ENCODE measurements at regions not wholly inside any gene's neighbourhood (a gene's known extent, or its start where the extent isn't known, plus 50 kb on each side); places are given as distances from the start of the nearest gene placed in this dataset.
A peak's percentile ranks its signal among the peaks of the same experiment; 100 is the strongest.

GRCh38 chr5:60185231-60186099 is 291.9 kb upstream of the PDE4D start:
- WGBS (ENCODE audit: insufficient coverage) = no CpG with 5 or more reads among the region's 8 CpGs
- DNase-seq = peak; percentile 59

DNA sequence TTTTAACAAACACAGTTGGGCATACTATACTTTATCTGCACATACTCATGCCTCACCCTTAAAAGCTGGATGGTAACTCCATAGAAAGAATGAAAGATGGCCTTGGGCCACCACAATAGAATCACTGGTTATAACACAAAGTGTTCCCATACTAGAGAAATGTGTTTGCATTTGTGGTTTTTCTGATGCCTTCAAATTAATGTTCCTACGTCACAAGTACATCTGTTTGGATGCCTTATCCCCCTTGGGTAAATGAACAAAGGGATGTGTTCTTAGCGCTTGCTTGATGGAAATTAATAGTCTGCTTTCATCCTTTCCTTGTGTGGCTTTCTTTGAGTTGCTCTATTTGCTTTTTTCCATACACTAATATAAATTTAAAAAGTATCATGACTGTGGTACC is 291.1 kb upstream of the PDE4D start:
- WGBS (ENCODE audit: insufficient coverage) = no CpG with 5 or more reads among the region's 2 CpGs
- Histone ChIP-seq H3K27me3 (ENCODE audit: control insufficient read depth, insufficient read depth, low read length) (no peaks in the 10 kb centered on the region), H3K4me1 (ENCODE audit: control insufficient read depth, insufficient read depth, low read length) (no peaks in the 10 kb centered on the region), H3K27ac (ENCODE audit: low read length) (no peak overlapping the region), H3K36me3 (ENCODE audit: control insufficient read depth, insufficient read depth, low read length) (no peaks in the 10 kb centered on the region), H3K9me3 (replicated peaks; ENCODE audit: control insufficient read depth, low read depth, low read length) (no peaks in the 10 kb centered on the region), H3K4me3 (ENCODE audit: low read length) (no peak overlapping the region)
- DNase-seq = peak; percentile 75

More at GRCh38 chr5:60185231-60186099, 291.9 kb upstream of the PDE4D start:
- Histone ChIP-seq H3K4me1 (ENCODE audit: control insufficient read depth, insufficient read depth, low read length) (no peaks in the 10 kb centered on the region), H3K9me3 (replicated peaks; ENCODE audit: control insufficient read depth, low read depth, low read length) (no peaks in the 10 kb centered on the region), H3K4me3 (ENCODE audit: low read length) (no peak overlapping the region), H3K36me3 (ENCODE audit: control insufficient read depth, insufficient read depth, low read length) (no peaks in the 10 kb centered on the region), H3K27ac (ENCODE audit: low read length) (no peak overlapping the region), H3K27me3 (ENCODE audit: control insufficient read depth, insufficient read depth, low read length) (no peaks in the 10 kb centered on the region)

DNA sequence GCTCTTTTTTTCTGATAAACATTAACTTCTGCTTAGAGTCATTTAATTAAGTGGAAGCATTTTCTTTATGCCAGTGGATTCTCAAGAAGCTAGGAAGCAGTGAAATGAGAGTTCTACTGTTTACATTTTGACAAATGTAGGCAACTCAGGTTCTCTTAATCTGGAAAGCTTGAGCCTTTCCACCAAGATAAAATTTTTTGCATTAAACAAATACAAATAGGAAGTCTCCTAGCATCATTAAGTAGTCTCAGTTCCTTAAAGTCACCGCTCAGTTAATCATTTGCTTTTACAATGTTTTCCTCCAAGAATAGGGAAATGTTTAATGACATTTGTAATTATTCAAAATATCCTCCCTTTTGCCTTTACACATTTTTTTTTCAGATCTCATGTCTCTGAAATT is 290.4 kb upstream of the PDE4D start:
- no CpG with 5 or more reads among the region's 1 CpG for WGBS (ENCODE audit: insufficient coverage)

GRCh38 chr5:60178101-60178500 is 284.6 kb upstream of the PDE4D start:
- no CpG with 5 or more reads among the region's 1 CpG for WGBS (ENCODE audit: insufficient coverage)
- H3K27me3 ChIP-seq (ENCODE audit: control insufficient read depth, insufficient read depth, low read length) = no peaks in the 10 kb centered on the region
- no peaks in the 10 kb centered on the region for H3K36me3 ChIP-seq (ENCODE audit: control insufficient read depth, insufficient read depth, low read length)
- no peak for DNase-seq
- H3K4me3 ChIP-seq (ENCODE audit: low read length) = no peak overlapping the region
- H3K4me1 ChIP-seq (ENCODE audit: control insufficient read depth, insufficient read depth, low read length) = no peaks in the 10 kb centered on the region
- H3K9me3 ChIP-seq (replicated peaks; ENCODE audit: control insufficient read depth, low read depth, low read length) = no peaks in the 10 kb centered on the region
- no peak overlapping the region for H3K27ac ChIP-seq (ENCODE audit: low read length)

More for the DNA sequence above, 290.4 kb upstream of the PDE4D start:
- Histone ChIP-seq H3K9me3 (replicated peaks; ENCODE audit: control insufficient read depth, low read depth, low read length) (no peaks in the 10 kb centered on the region), H3K4me1 (ENCODE audit: control insufficient read depth, insufficient read depth, low read length) (no peaks in the 10 kb centered on the region), H3K27ac (ENCODE audit: low read length) (no peak overlapping the region), H3K36me3 (ENCODE audit: control insufficient read depth, insufficient read depth, low read length) (no peaks in the 10 kb centered on the region), H3K27me3 (ENCODE audit: control insufficient read depth, insufficient read depth, low read length) (no peaks in the 10 kb centered on the region), H3K4me3 (ENCODE audit: low read length) (no peak overlapping the region)
- no peak for DNase-seq

DNA sequence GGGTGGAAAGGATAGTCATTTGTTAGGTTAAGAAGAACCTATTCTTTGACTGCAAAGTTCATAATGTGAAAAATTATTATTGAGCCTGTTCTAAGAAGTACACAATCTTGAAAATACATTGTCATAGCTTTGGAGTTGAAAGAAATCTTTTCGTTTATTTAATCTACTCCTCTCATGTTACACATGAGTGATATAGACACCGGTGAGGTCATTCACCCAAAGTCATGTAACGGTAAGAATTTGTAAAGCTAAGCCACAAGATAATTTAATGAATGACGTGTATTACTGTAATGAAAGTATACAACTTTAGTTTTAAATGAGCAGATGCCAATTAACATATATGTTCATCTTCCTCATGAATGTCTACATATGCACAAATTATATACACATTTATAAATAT is 284.1 kb upstream of the PDE4D start:
- no CpG with 5 or more reads among the region's 4 CpGs for WGBS (ENCODE audit: insufficient coverage)
- Histone ChIP-seq H3K9me3 (replicated peaks; ENCODE audit: control insufficient read depth, low read depth, low read length) (no peaks in the 10 kb centered on the region), H3K4me3 (ENCODE audit: low read length) (no peak overlapping the region), H3K27me3 (ENCODE audit: control insufficient read depth, insufficient read depth, low read length) (no peaks in the 10 kb centered on the region), H3K27ac (ENCODE audit: low read length) (no peak overlapping the region), H3K4me1 (ENCODE audit: control insufficient read depth, insufficient read depth, low read length) (no peaks in the 10 kb centered on the region), H3K36me3 (ENCODE audit: control insufficient read depth, insufficient read depth, low read length) (no peaks in the 10 kb centered on the region)
- DNase-seq = no peak

DNA sequence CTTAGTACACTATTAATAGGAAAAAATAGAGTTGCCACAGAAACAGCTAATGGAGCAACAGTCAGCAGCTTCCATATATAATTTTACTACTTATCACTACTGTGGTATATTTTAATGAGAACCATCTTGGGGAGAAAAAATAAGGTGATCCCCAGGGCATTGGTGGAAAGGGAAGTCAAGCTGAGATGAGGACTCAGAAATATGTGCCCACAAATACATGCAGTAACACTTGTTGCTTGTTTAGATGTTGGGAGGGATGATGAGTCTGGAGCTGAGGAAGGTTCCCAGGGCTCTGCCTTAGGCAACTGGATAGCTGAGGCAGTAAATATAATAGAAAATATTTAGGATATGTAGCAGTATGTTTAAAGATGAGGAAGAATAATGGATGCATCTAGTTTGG is 280.1 kb upstream of the PDE4D start:
- no peak overlapping the region for H3K4me3 ChIP-seq (ENCODE audit: low read length)
- no peak for DNase-seq
- no peaks in the 10 kb centered on the region for H3K36me3 ChIP-seq (ENCODE audit: control insufficient read depth, insufficient read depth, low read length)
- H3K9me3 ChIP-seq (replicated peaks; ENCODE audit: control insufficient read depth, low read depth, low read length) = no peaks in the 10 kb centered on the region
- no peaks in the 10 kb centered on the region for H3K4me1 ChIP-seq (ENCODE audit: control insufficient read depth, insufficient read depth, low read length)
- no peak overlapping the region for H3K27ac ChIP-seq (ENCODE audit: low read length)
- no peaks in the 10 kb centered on the region for H3K27me3 ChIP-seq (ENCODE audit: control insufficient read depth, insufficient read depth, low read length)

DNA sequence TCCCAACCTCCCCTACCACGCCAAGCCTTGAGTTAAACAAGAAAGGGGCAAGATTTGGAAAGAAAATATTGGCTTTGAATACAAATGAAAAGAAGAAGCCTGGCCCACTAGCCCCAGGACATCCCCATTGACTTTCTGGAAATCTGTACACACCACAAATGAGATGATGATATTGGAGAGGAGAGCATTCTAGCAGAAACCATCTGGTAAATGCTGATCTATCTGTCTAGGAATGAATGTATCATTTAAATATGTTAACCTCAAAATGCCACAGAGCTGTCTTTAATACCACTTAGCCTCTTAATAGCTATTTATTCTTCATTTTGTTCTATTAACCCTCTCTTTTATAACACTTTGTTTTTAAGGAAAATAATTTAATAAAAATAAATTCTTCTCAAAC is 270.2 kb upstream of the PDE4D start:
- H3K4me3 ChIP-seq (ENCODE audit: low read length) = no peak overlapping the region
- H3K27ac ChIP-seq (ENCODE audit: low read length) = no peak overlapping the region
- H3K9me3 ChIP-seq (replicated peaks; ENCODE audit: control insufficient read depth, low read depth, low read length) = no peaks in the 10 kb centered on the region
- H3K27me3 ChIP-seq (ENCODE audit: control insufficient read depth, insufficient read depth, low read length) = no peaks in the 10 kb centered on the region
- H3K4me1 ChIP-seq (ENCODE audit: control insufficient read depth, insufficient read depth, low read length) = no peaks in the 10 kb centered on the region
- no peaks in the 10 kb centered on the region for H3K36me3 ChIP-seq (ENCODE audit: control insufficient read depth, insufficient read depth, low read length)
- no CpG with 5 or more reads among the region's 1 CpG for WGBS (ENCODE audit: insufficient coverage)
- DNase-seq = no peak

GRCh38 chr5:60162441-60162840 is 268.9 kb upstream of the PDE4D start:
- H3K36me3 ChIP-seq (ENCODE audit: control insufficient read depth, insufficient read depth, low read length) = no peaks in the 10 kb centered on the region
- no peaks in the 10 kb centered on the region for H3K27me3 ChIP-seq (ENCODE audit: control insufficient read depth, insufficient read depth, low read length)
- H3K9me3 ChIP-seq (replicated peaks; ENCODE audit: control insufficient read depth, low read depth, low read length) = no peaks in the 10 kb centered on the region
- WGBS (ENCODE audit: insufficient coverage) = no CpG with 5 or more reads among the region's 1 CpG
- H3K4me1 ChIP-seq (ENCODE audit: control insufficient read depth, insufficient read depth, low read length) = no peaks in the 10 kb centered on the region
- no peak overlapping the region for H3K4me3 ChIP-seq (ENCODE audit: low read length)
- no peak overlapping the region for H3K27ac ChIP-seq (ENCODE audit: low read length)
- no peak for DNase-seq

GRCh38 chr5:60161340-60161934 is 267.9 kb upstream of the PDE4D start:
- Histone ChIP-seq H3K4me1 (ENCODE audit: control insufficient read depth, insufficient read depth, low read length) (no peaks in the 10 kb centered on the region), H3K27me3 (ENCODE audit: control insufficient read depth, insufficient read depth, low read length) (no peaks in the 10 kb centered on the region), H3K36me3 (ENCODE audit: control insufficient read depth, insufficient read depth, low read length) (no peaks in the 10 kb centered on the region), H3K4me3 (ENCODE audit: low read length) (no peak overlapping the region), H3K9me3 (replicated peaks; ENCODE audit: control insufficient read depth, low read depth, low read length) (no peaks in the 10 kb centered on the region), H3K27ac (ENCODE audit: low read length) (no peak overlapping the region)
- no CpG with 5 or more reads among the region's 3 CpGs for WGBS (ENCODE audit: insufficient coverage)
- peak; percentile 15 for DNase-seq

GRCh38 chr5:60149081-60149480 is 255.6 kb upstream of the PDE4D start:
- no peaks in the 10 kb centered on the region for H3K9me3 ChIP-seq (replicated peaks; ENCODE audit: control insufficient read depth, low read depth, low read length)
- no peak overlapping the region for H3K4me3 ChIP-seq (ENCODE audit: low read length)
- H3K36me3 ChIP-seq (ENCODE audit: control insufficient read depth, insufficient read depth, low read length) = no peaks in the 10 kb centered on the region
- H3K27ac ChIP-seq (ENCODE audit: low read length) = no peak overlapping the region
- no CpG with 5 or more reads among the region's 3 CpGs for WGBS (ENCODE audit: insufficient coverage)
- H3K4me1 ChIP-seq (ENCODE audit: control insufficient read depth, insufficient read depth, low read length) = no peaks in the 10 kb centered on the region
- no peaks in the 10 kb centered on the region for H3K27me3 ChIP-seq (ENCODE audit: control insufficient read depth, insufficient read depth, low read length)
- DNase-seq = no peak
